Body of pancreas (tissue), 4 donors: ENCODE measurements at regions not wholly inside any gene's neighbourhood (a gene's known extent, or its start where the extent isn't known, plus 50 kb on each side); places are given as distances from the start of the nearest gene placed in this dataset.

Source experiments
- ATAC-seq: fragments of 150-250 bp; one replicate; pipeline ENCODE4 v1.9.1; 2016
- DNase-seq, 4 donors: peaks; one replicate each; pipeline ENCODE4 v3.0.0-alpha.2; 2019
- H3K27ac ChIP-seq, 4 donors: fragments of 200-600 bp; sonication (generic); 1 replicate in 3 of 4; 2 replicates in 1 of 4; pipeline versions ENCODE4 v1.5.1 to v1.6.1; 2016 to 2019; ENCODE audit warnings: mild to moderate bottlenecking in 1 of 4, mixed read lengths in 1 of 4, moderate library complexity in 1 of 4
- H3K27me3 ChIP-seq, 2 donors: fragments of 200-600 bp; sonication (generic); one replicate each; pipeline ENCODE4 v1.6.0; 2016; ENCODE audit warnings: mild to moderate bottlenecking in 1 of 2
- H3K36me3 ChIP-seq, 2 donors: fragments of 200-600 bp; sonication (generic); replicated peaks in 1 of 2; 2 replicates each; pipeline ENCODE4 v1.5.1; 2016; ENCODE audit warnings: low read depth in 2 of 2; ENCODE audit not compliant: insufficient read depth in 1 of 2
- H3K4me1 ChIP-seq: fragments of 200-600 bp; sonication (generic); one replicate; pipeline ENCODE4 v1.6.0; 2016
- H3K4me3 ChIP-seq, 2 donors: fragments of 200-600 bp; sonication (generic); 1 replicate in 1 of 2; 2 replicates in 1 of 2; pipeline ENCODE4 v1.5.1; 2016 to 2019
- H3K9me3 ChIP-seq, 3 donors: fragments of 200-600 bp; sonication (generic); 1 replicate in 2 of 3; 2 replicates in 1 of 3; pipeline ENCODE4 v1.5.1; 2016
- POLR2A ChIP-seq, 3 donors: fragments of 450-650 bp; IDR thresholded peaks; one replicate each; pipeline ENCODE4 v1.6.1; 2016; ENCODE audit warnings: antibody characterized with exemption in 3 of 3, mild to moderate bottlenecking in 2 of 3
- WGBS, 2 donors: methylation state at CpG; one replicate each; pipeline ENCODE4 v1.1.5; 2017; 5-methylcytosine and 5-hydroxymethylcytosine counted together
- intact Hi-C: fragments of 100-400 bp; cut with DNase I; formaldehyde crosslinking; loops from one replicate; pipeline ENCODE4 v1.15.1; 2023
- TF ChIP-seq, protein P1 (sequence below), 7 experiments: fragments of 450-650 bp in 4 of 7; fragments of 200-600 bp in 3 of 7; sonication (generic) in 3 of 7; IDR thresholded peaks; one replicate each; pipeline ENCODE4 v1.5.1; 2016 to 2019; ENCODE audit warnings: antibody characterized with exemption in 7 of 7

DNA sequence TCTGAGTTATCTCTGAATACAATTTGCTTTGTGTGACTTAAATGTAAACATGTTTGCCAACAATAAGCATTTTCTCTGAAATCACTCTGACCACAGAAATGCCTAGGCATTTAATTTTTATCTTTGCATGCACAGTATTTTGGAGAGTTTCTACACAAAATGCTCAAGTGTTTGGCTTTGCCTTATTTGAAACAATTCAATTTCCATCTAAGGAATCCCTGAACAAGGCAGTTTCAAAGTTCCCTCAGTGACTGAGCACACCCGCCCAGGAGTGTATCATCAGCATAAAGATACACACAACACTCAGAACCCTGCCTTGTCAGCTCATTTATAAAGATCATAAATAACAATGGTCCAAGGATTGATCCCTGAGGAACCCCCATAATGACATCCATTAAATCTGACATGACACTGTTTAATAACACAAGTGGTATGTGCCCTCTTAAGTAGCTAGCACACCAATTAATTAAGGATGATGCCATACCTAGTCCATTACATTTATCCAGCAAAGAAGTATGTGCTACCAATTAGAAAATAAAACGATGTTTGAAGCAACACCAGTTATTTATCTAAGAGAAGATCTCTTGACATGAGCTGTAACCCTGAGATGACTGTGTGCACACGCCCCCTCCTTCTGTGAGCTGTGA is 585.8 kb downstream of the ADGRL2 start:
- 46 to 47% methylated on average over 3 of the region's 3 CpGs for WGBS, 2 donors
- H3K4me3 ChIP-seq, result no peak overlapping the region

GRCh38 chr1:82384776-82385175 is 584.0 kb downstream of the ADGRL2 start:
- no peaks in the 10 kb centered on the region for H3K27me3 ChIP-seq
- WGBS, 2 donors, result 40 to 46% methylated on average over 3 of the region's 3 CpGs
- H3K4me1 ChIP-seq, result no peaks in the 10 kb centered on the region
- H3K36me3 ChIP-seq, result no peaks in the 10 kb centered on the region
- no peak overlapping the region for H3K4me3 ChIP-seq
- no peak overlapping the region for H3K27ac ChIP-seq
- TF ChIP-seq, protein P1, sequence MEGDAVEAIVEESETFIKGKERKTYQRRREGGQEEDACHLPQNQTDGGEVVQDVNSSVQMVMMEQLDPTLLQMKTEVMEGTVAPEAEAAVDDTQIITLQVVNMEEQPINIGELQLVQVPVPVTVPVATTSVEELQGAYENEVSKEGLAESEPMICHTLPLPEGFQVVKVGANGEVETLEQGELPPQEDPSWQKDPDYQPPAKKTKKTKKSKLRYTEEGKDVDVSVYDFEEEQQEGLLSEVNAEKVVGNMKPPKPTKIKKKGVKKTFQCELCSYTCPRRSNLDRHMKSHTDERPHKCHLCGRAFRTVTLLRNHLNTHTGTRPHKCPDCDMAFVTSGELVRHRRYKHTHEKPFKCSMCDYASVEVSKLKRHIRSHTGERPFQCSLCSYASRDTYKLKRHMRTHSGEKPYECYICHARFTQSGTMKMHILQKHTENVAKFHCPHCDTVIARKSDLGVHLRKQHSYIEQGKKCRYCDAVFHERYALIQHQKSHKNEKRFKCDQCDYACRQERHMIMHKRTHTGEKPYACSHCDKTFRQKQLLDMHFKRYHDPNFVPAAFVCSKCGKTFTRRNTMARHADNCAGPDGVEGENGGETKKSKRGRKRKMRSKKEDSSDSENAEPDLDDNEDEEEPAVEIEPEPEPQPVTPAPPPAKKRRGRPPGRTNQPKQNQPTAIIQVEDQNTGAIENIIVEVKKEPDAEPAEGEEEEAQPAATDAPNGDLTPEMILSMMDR (IDR thresholded peaks at IDR 0.05), result no peak
- no peak for TF ChIP-seq POLR2A (IDR thresholded peaks at IDR 0.05)
- intact Hi-C loops, result no loop called here
- DNase-seq (no peak), ATAC-seq (no peak)
- H3K9me3 ChIP-seq, result no peaks in the 10 kb centered on the region

More for the DNA sequence above, 585.8 kb downstream of the ADGRL2 start:
- DNase-seq (no peak), ATAC-seq (no peak)
- TF ChIP-seq, protein P1 (IDR thresholded peaks at IDR 0.05), result no peak
- no peak for TF ChIP-seq POLR2A (IDR thresholded peaks at IDR 0.05)
- Histone ChIP-seq H3K4me1 (no peaks in the 10 kb centered on the region), H3K27ac (no peak overlapping the region), H3K9me3 (no peaks in the 10 kb centered on the region), H3K36me3 (no peaks in the 10 kb centered on the region), H3K27me3 (no peaks in the 10 kb centered on the region)
- intact Hi-C loops, result no loop called here

DNA sequence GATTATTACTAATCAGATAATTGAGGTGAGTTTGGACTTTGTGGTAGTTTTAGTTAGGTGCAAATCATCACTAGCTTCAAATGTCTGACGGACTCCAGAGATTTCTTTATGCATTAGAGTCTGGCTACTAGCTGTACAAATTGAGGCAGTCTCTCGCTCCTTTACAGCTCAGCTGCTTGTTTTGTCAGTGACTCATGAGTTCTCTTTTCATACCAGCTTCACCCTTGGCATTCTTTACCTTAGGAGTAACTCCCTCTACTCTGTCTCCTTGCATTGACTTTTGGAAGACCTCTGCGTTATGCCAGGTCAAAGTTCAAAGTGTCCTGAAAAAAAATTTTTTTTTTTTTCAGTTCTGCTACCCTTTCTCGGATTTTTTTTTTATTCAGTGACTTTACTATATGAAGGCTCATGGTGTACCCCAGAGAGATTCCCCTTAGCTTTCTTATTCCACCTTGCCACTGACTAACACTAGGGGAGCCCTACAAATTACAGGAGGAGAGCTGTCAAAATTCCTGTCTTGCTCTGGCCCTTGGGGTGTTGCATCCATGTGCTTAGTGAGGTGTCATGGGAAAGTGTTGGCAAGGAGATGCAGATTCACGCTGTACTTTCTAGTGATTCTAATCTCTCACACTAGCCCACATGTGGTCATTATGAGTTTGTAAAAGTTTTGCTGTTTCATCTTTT is 576.6 kb downstream of the ADGRL2 start:
- Histone ChIP-seq H3K27me3 (no peaks in the 10 kb centered on the region), H3K9me3 (no peaks in the 10 kb centered on the region), H3K4me3 (no peak overlapping the region), H3K27ac (no peak overlapping the region), H3K4me1 (no peaks in the 10 kb centered on the region), H3K36me3 (no peaks in the 10 kb centered on the region)
- 72 to 75% methylated on average over 5 of the region's 5 CpGs for WGBS, 2 donors
- intact Hi-C loops, result no loop called here
- no peak for ATAC-seq
- TF ChIP-seq POLR2A (IDR thresholded peaks at IDR 0.05), result no peak
- TF ChIP-seq, protein P1 (IDR thresholded peaks at IDR 0.05), result no peak
- no peak for DNase-seq

DNA sequence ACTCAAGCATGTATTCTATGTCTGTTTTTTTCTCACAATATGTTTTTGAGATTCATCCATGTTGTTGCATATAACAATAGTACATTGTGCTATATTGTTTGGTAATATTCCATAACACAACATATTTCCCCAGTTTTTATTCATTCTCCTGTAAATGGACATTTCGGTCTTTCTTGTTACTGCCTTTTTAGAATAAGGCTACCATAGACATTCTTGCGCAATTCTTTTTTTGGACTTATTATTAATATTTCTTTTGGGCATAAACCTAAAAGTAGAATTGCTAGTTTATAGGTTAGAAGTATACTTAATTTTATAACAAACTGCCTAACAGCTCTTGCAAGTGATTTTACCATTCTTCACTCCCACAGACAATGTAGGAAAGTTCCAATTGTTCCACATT is 573.0 kb downstream of the ADGRL2 start:
- Histone ChIP-seq H3K9me3 (no peaks in the 10 kb centered on the region), H3K36me3 (no peaks in the 10 kb centered on the region), H3K27ac (no peak overlapping the region), H3K27me3 (no peaks in the 10 kb centered on the region), H3K4me1 (no peaks in the 10 kb centered on the region), H3K4me3 (no peak overlapping the region)
- ATAC-seq, result no peak
- TF ChIP-seq, protein P1 (IDR thresholded peaks at IDR 0.05), result no peak
- no peak for TF ChIP-seq POLR2A (IDR thresholded peaks at IDR 0.05)
- no peak for DNase-seq
- intact Hi-C loops, result no loop called here
- WGBS, 2 donors, result 91 to 94% methylated on average over 2 of the region's 2 CpGs
